ENCODE measurements at regions not wholly inside any gene's neighbourhood (a gene's known extent, or its start where the extent isn't known, plus 50 kb on each side); places are given as distances from the start of the nearest gene placed in this dataset.

- no peak for TF ChIP-seq TAF1 (IDR thresholded peaks at IDR 0.05; ENCODE audit: borderline replicate concordance, insufficient read depth, low read length)
- TF ChIP-seq FOXP2 (optimal IDR thresholded peaks at IDR 0.05; ENCODE audit: borderline replicate concordance, extremely low read depth, extremely low read length, insufficient read depth), result no peak
Observed at GRCh38 chr11:90493379-90493778, 270.5 kb upstream of the CHORDC1 start.

DNA sequence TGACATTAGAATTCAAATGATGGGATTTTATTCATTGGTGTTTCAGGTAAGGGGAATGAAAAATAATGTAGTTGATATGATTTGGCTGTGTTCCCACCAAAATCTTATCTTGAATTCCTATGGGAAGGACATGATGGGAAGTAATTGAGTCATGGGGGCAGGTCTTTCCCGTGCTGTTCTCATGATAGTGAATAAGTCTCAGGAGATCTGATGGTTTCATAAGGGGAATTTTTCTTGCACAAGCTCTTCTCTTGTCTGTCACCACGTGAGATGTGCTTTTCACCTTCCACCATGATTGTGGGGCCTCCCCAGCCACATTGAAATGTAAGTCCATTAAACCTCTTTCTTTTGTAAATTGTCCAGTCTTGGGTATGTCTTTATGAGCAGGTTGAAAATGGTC is 268.6 kb upstream of the CHORDC1 start:
- TF ChIP-seq TAF1 (IDR thresholded peaks at IDR 0.05; ENCODE audit: borderline replicate concordance, insufficient read depth, low read length) (no peak), POLR2AphosphoS5 (IDR thresholded peaks at IDR 0.05; ENCODE audit: low read depth, low read length) (no peak), SIN3A (IDR thresholded peaks at IDR 0.05; ENCODE audit: borderline replicate concordance, insufficient read depth, low read length) (no peak), REST (IDR thresholded peaks at IDR 0.05; ENCODE audit: insufficient read depth in 1 of 2, low read depth in 2 of 2, low read length in 2 of 2) (no peak), FOXP2 (optimal IDR thresholded peaks at IDR 0.05; ENCODE audit: borderline replicate concordance, extremely low read depth, extremely low read length, insufficient read depth) (no peak)

DNA sequence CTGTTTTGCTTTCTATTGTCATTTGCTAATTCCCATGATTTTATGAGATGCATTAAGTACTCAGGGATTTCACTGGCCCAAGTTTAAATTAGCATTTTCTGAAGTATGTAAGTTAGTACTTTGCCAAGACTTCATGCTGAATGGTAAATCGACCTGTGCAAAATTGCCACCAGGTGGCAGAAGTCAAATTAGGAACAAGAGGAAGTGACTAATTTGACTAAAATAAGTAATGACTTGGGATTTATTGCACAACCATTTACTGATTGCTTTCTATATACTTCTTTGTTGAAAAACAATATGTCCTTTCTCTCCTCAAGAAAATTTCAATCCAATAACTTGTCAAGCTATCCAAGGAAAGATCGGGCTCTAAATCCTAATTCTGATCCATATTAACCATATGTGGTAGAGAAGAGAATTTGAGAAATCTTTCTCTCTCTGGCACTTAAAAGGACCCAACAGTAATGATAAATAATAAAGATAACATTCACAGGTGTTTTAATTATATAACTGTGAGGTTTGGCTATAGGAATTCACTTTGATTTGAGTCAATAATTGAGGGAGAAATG is 253.7 kb upstream of the CHORDC1 start:
- TF ChIP-seq POLR2AphosphoS5 (IDR thresholded peaks at IDR 0.05; ENCODE audit: low read depth, low read length) (no peak), TAF1 (IDR thresholded peaks at IDR 0.05; ENCODE audit: borderline replicate concordance, insufficient read depth, low read length) (no peak), REST (IDR thresholded peaks at IDR 0.05; ENCODE audit: insufficient read depth in 1 of 2, low read depth in 2 of 2, low read length in 2 of 2) (no peak), SIN3A (IDR thresholded peaks at IDR 0.05; ENCODE audit: borderline replicate concordance, insufficient read depth, low read length) (no peak), FOXP2 (optimal IDR thresholded peaks at IDR 0.05; ENCODE audit: borderline replicate concordance, extremely low read depth, extremely low read length, insufficient read depth) (no peak)

- TF ChIP-seq REST (IDR thresholded peaks at IDR 0.05; ENCODE audit: insufficient read depth in 1 of 2, low read depth in 2 of 2, low read length in 2 of 2) (no peak), FOXP2 (optimal IDR thresholded peaks at IDR 0.05; ENCODE audit: borderline replicate concordance, extremely low read depth, extremely low read length, insufficient read depth) (no peak), TAF1 (IDR thresholded peaks at IDR 0.05; ENCODE audit: borderline replicate concordance, insufficient read depth, low read length) (no peak), SIN3A (IDR thresholded peaks at IDR 0.05; ENCODE audit: borderline replicate concordance, insufficient read depth, low read length) (no peak)
Observed at GRCh38 chr11:90468923-90469322, 246.1 kb upstream of the CHORDC1 start.

DNA sequence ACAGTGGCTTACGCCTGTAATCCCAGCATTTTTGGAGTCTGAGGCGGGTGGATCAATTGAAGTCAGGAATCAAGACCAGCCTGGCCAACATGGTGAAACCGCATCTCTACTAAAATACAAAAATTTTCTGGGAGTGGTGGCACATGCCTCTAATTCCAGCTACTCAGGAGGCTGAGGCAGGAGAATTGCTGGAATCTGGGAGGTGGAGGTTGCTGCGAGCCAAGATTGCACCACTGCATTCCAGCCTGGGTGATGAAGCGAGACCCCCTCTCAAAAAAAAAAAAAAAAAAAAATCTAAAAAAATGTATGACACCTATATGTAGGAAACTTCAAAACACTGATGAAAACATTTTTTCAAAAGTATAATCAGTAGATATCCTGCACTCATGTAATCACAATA is 242.7 kb upstream of the CHORDC1 start:
- TF ChIP-seq TAF1 (IDR thresholded peaks at IDR 0.05; ENCODE audit: borderline replicate concordance, insufficient read depth, low read length), result no peak
- TF ChIP-seq FOXP2 (optimal IDR thresholded peaks at IDR 0.05; ENCODE audit: borderline replicate concordance, extremely low read depth, extremely low read length, insufficient read depth), result no peak
- no peak for TF ChIP-seq REST (IDR thresholded peaks at IDR 0.05; ENCODE audit: insufficient read depth in 1 of 2, low read depth in 2 of 2, low read length in 2 of 2)
- TF ChIP-seq POLR2AphosphoS5 (IDR thresholded peaks at IDR 0.05; ENCODE audit: low read depth, low read length), result no peak
- no peak for TF ChIP-seq SIN3A (IDR thresholded peaks at IDR 0.05; ENCODE audit: borderline replicate concordance, insufficient read depth, low read length)
